ENCODE measurements at regions not wholly inside any gene's neighbourhood (a gene's known extent, or its start where the extent isn't known, plus 50 kb on each side); places are given as distances from the start of the nearest gene placed in this dataset.
A peak's percentile ranks its signal among the peaks of the same experiment; 100 is the strongest.
"Not testable (repeated sequence)": the region's sequence is repeated elsewhere in the genome, so short reads cannot be mapped to it uniquely, and the experiment has no call there.

DNA sequence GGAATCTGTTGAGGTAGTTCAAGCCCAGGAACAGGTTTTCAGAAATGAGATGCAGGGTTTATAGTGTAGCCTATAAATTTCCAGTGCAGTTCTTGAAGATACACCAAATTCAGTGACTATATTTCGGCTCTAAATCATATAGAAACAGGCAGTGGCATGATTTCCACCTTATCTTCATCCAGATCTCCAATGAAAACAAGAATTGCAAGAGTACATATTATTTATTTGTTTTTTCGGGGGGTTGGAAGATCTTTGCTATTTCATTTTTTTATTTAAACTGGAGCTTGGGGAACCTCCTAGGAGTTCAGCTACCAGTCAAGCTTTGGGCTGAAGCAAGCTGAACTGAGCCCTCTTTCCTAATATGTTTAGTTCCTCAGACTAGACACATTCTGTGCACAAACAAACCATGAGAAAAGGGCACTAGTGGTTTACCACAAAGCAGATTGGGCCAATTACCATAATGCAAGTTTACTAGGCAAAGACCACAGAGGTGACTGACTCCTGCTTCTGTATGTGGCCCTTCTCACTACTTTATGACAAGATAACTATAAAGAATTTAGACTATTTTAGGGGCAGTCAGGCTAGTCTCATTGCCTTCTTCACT is 68.5 kb downstream of the RGS2 start:
- Histone ChIP-seq H3K4me1 (ENCODE audit: control insufficient read depth in 2 of 2, insufficient read depth in 2 of 2, low read length in 2 of 2) (no peaks in the 10 kb centered on the region), H3K4me3 (ENCODE audit: low read length) (no peak overlapping the region), H3K27ac (ENCODE audit: low read depth, low read length) (no peak overlapping the region), H3K36me3 (ENCODE audit: control insufficient read depth in 2 of 3, insufficient read depth in 3 of 3, low read length in 3 of 3) (no peaks in the 10 kb centered on the region), H3K9me3 (ENCODE audit: control insufficient read depth in 2 of 3, low read length in 3 of 3) (no peaks in the 10 kb centered on the region), H3K27me3 (ENCODE audit: control insufficient read depth in 2 of 2, insufficient read depth in 2 of 2, low read length in 2 of 2) (no peaks in the 10 kb centered on the region)
- DNase-seq: no peak
- ChIA-PET POLR2A (no interaction called here), CTCF (no interaction called here)
- Mint-ChIP-seq H3K4me3 (no peak overlapping the region), H3K27me3 (peaks cover 0 to 19% (median 16%) of the 10 kb centered on the region in 5 donors), H3K36me3 (peaks cover 0 to 5% (median 0%) of the 10 kb centered on the region in 5 donors), H3K27ac (no peak overlapping the region), H3K4me1 (peaks cover 0 to 4% (median 0%) of the 10 kb centered on the region in 7 donors), H3K9me3 (peaks cover 0 to 2% (median 0%) of the 10 kb centered on the region in 11 donors)
- peak; percentile 79 for ATAC-seq
- intact Hi-C loops (cut with micrococcal nuclease): no loop called here

DNA sequence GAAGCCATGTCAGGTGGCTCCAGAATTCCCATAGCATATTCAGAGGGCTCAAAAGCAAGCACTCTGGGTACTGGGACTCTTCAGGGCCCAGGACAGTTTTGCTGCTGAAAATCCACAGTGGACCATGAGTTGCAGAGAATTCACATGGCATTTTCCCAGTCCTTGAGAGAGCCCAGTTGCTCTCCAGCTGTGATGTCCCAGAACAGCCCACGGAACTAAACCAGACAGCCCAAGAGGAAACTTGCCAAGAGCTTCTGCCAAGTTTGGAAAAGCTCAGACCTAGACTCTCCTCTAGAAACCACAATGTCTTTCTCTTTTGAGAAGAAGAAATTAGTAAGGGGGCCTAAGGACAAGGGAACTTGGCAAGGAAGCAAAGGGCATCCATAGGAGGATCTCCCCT is 69.4 kb downstream of the RGS2 start:
- H3K4me3 ChIP-seq (ENCODE audit: low read length): no peak overlapping the region
- intact Hi-C loops (cut with micrococcal nuclease): no loop called here
- POLR2A ChIA-PET: no interaction called here

DNA sequence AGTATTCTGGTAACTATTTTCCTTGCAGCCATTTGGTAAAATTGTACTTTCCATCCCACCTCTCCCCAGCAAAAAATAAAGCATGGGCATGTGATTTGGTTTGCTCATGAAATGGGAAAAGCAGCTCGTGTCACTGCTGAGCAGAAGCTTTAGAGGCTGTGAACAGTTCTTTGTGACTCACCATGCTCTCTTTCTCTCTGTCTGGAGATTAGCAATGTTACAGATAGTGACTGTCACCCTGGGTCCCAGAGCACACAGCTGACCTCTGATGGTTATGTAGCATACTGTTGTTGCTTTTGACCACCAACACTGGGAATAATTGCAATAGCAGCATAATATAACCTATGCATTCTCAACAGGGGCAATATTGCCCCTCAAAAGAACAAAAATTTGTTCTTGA is 70.6 kb downstream of the RGS2 start:
- DNase-seq (no peak), ATAC-seq (peak; percentile 77)
- Histone ChIP-seq H3K27me3 (ENCODE audit: control insufficient read depth in 2 of 2, insufficient read depth in 2 of 2, low read length in 2 of 2) (no peaks in the 10 kb centered on the region), H3K9me3 (ENCODE audit: control insufficient read depth in 2 of 3, low read length in 3 of 3) (no peaks in the 10 kb centered on the region), H3K27ac (ENCODE audit: low read depth, low read length) (no peak overlapping the region), H3K4me3 (ENCODE audit: low read length) (no peak overlapping the region), H3K4me1 (ENCODE audit: control insufficient read depth in 2 of 2, insufficient read depth in 2 of 2, low read length in 2 of 2) (no peaks in the 10 kb centered on the region), H3K36me3 (ENCODE audit: control insufficient read depth in 2 of 3, insufficient read depth in 3 of 3, low read length in 3 of 3) (no peaks in the 10 kb centered on the region)
- ChIA-PET POLR2A (no interaction called here), CTCF (no interaction called here)
- peaks cover 0 to 4% (median 0%) of the 10 kb centered on the region in 7 donors for H3K4me1 Mint-ChIP-seq
- no peak overlapping the region for H3K4me3 Mint-ChIP-seq
- peaks cover 0 to 5% (median 0%) of the 10 kb centered on the region in 5 donors for H3K36me3 Mint-ChIP-seq
- H3K9me3 Mint-ChIP-seq: peaks cover 0 to 2% (median 0%) of the 10 kb centered on the region in 11 donors
- intact Hi-C loops (cut with micrococcal nuclease): no loop called here
- H3K27ac Mint-ChIP-seq: no peak overlapping the region
- H3K27me3 Mint-ChIP-seq: peaks cover 0 to 16% (median 14%) of the 10 kb centered on the region in 5 donors

More for the DNA sequence above, 69.4 kb downstream of the RGS2 start:
- no peaks in the 10 kb centered on the region for H3K9me3 ChIP-seq (ENCODE audit: control insufficient read depth in 2 of 3, low read length in 3 of 3)
- Mint-ChIP-seq H3K27ac (no peak overlapping the region), H3K4me3 (no peak overlapping the region), H3K36me3 (peaks cover 0 to 5% (median 0%) of the 10 kb centered on the region in 5 donors), H3K4me1 (peaks cover 0 to 4% (median 0%) of the 10 kb centered on the region in 7 donors), H3K27me3 (peaks cover 0 to 19% (median 16%) of the 10 kb centered on the region in 5 donors), H3K9me3 (peaks cover 0 to 2% (median 0%) of the 10 kb centered on the region in 11 donors)
- CTCF ChIA-PET: no interaction called here
- H3K27ac ChIP-seq (ENCODE audit: low read depth, low read length): no peak overlapping the region
- no peaks in the 10 kb centered on the region for H3K36me3 ChIP-seq (ENCODE audit: control insufficient read depth in 2 of 3, insufficient read depth in 3 of 3, low read length in 3 of 3)
- no peaks in the 10 kb centered on the region for H3K27me3 ChIP-seq (ENCODE audit: control insufficient read depth in 2 of 2, insufficient read depth in 2 of 2, low read length in 2 of 2)
- H3K4me1 ChIP-seq (ENCODE audit: control insufficient read depth in 2 of 2, insufficient read depth in 2 of 2, low read length in 2 of 2): no peaks in the 10 kb centered on the region
- ATAC-seq: no peak
- DNase-seq: no peak

DNA sequence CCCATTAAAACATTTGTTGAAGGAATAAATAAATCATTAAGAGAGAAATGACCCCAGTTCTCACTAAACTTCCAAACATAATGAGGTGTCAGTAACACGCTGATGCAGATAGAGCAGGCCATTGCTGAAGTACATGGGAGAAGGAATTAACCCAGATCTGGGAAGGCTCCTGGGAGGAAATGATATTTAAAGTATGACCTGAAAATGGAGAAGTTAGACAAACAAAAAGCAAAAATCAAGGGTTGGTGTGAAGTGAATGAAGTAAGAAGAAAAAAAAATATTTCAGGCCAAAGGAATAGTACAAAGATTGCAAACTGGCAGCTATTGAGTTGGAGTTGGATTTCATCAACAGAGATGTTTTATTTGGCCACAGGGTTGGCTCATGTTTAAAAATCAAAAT is 71.4 kb downstream of the RGS2 start:
- H3K9me3 ChIP-seq (ENCODE audit: control insufficient read depth in 2 of 3, low read length in 3 of 3): no peaks in the 10 kb centered on the region
- ChIA-PET POLR2A (no interaction called here), CTCF (no interaction called here)
- Mint-ChIP-seq H3K27ac (no peak overlapping the region), H3K4me3 (no peak overlapping the region), H3K9me3 (peaks cover 0 to 2% (median 0%) of the 10 kb centered on the region in 11 donors), H3K4me1 (peaks cover 0 to 4% (median 0%) of the 10 kb centered on the region in 7 donors), H3K36me3 (peaks cover 0 to 5% (median 0%) of the 10 kb centered on the region in 5 donors), H3K27me3 (peaks cover 0 to 16% (median 8%) of the 10 kb centered on the region in 5 donors)
- intact Hi-C loops (cut with micrococcal nuclease): no loop called here
- ATAC-seq (no peak), DNase-seq (no peak)
- no peak overlapping the region for H3K27ac ChIP-seq (ENCODE audit: low read depth, low read length)
- H3K4me1 ChIP-seq (ENCODE audit: control insufficient read depth in 2 of 2, insufficient read depth in 2 of 2, low read length in 2 of 2): no peaks in the 10 kb centered on the region
- no peaks in the 10 kb centered on the region for H3K27me3 ChIP-seq (ENCODE audit: control insufficient read depth in 2 of 2, insufficient read depth in 2 of 2, low read length in 2 of 2)
- no peak overlapping the region for H3K4me3 ChIP-seq (ENCODE audit: low read length)
- no peaks in the 10 kb centered on the region for H3K36me3 ChIP-seq (ENCODE audit: control insufficient read depth in 2 of 3, insufficient read depth in 3 of 3, low read length in 3 of 3)

DNA sequence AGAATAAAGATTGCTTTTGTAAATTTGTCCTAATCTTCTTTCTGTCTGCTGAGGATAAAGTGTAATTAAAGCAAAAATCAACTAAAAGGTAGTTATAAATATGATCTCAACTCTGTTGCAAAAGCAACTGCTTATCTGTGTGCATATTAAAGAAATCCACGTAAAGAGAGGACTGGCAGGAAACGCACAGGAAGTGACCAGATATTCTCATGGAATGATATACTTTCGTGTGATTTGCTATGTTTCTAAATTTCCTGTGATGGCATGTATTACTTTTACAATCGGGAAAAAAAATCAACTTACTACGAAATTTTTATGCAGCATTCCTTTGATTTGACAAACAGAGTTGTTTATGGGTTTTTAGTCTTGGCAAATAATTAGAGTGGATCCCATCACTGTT is 75.4 kb downstream of the RGS2 start:
- H3K4me3 ChIP-seq (ENCODE audit: low read length): no peak overlapping the region
- DNase-seq (no peak), ATAC-seq (no peak)
- H3K27me3 Mint-ChIP-seq: peaks cover 0 to 6% (median 0%) of the 10 kb centered on the region in 5 donors
- intact Hi-C loops (cut with micrococcal nuclease): no loop called here
- H3K4me1 ChIP-seq (ENCODE audit: control insufficient read depth in 2 of 2, insufficient read depth in 2 of 2, low read length in 2 of 2): no peaks in the 10 kb centered on the region
- H3K27ac ChIP-seq (ENCODE audit: low read depth, low read length): no peak overlapping the region
- peaks cover 0 to 5% (median 0%) of the 10 kb centered on the region in 5 donors for H3K36me3 Mint-ChIP-seq
- H3K27me3 ChIP-seq (ENCODE audit: control insufficient read depth in 2 of 2, insufficient read depth in 2 of 2, low read length in 2 of 2): no peaks in the 10 kb centered on the region
- no peak overlapping the region for H3K4me3 Mint-ChIP-seq
- no peaks in the 10 kb centered on the region for H3K9me3 ChIP-seq (ENCODE audit: control insufficient read depth in 2 of 3, low read length in 3 of 3)
- H3K9me3 Mint-ChIP-seq: peaks cover 0 to 2% (median 0%) of the 10 kb centered on the region in 11 donors
- no peak overlapping the region for H3K27ac Mint-ChIP-seq
- no peaks in the 10 kb centered on the region for H3K36me3 ChIP-seq (ENCODE audit: control insufficient read depth in 2 of 3, insufficient read depth in 3 of 3, low read length in 3 of 3)
- CTCF ChIA-PET: no interaction called here
- POLR2A ChIA-PET: no interaction called here
- peaks cover 0 to 1% (median 0%) of the 10 kb centered on the region in 7 donors for H3K4me1 Mint-ChIP-seq

DNA sequence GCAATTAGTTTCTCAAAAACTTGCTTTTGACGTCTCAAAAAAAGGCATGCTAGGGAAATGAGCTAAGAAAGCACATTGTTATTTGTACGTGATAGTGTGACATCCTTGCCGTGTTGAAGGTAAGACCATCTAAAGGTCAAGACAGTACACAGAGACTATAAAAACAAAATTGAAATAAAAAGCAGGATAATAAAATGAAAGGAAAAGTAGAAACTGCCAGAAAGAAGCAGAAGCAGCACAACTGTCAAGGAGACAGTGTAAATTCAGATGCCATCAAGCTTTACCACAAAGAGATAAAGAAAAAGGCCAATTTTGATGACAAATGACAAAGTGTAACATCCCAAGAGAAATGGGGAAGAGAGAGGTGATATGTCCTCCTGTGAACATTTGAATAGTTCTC is 76.5 kb downstream of the RGS2 start:
- POLR2A ChIA-PET, H3K27ac Mint-ChIP-seq: not testable (repeated sequence)
- peak; percentile 38 for ATAC-seq

DNA sequence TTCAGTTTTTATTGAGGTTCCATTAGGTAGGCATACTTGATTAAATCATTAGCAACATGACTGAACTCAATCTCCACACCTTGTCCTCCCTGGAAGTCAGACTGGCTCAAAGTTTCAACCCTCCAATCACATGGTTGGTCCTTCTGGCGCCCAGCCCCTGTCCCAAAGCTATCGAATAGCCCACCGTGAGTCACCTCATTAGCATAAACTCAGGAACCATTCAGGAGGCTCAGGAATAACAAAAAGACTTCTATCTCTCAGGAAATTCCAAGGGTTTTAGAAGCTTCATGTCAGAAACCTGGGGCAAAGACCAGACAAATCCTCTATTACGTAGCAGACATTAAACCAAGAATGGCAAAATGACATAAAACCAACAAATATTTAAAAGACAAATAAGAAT is 78.6 kb downstream of the RGS2 start:
- Mint-ChIP-seq H3K9me3 (no peaks in the 10 kb centered on the region), H3K4me1 (peaks cover 0 to 1% (median 0%) of the 10 kb centered on the region in 7 donors), H3K36me3 (no peaks in the 10 kb centered on the region), H3K27ac (no peak overlapping the region), H3K27me3 (no peaks in the 10 kb centered on the region), H3K4me3 (no peak overlapping the region)
- CTCF ChIA-PET: no interaction called here
- ATAC-seq (no peak), DNase-seq (no peak)
- no peak overlapping the region for H3K27ac ChIP-seq (ENCODE audit: low read depth, low read length)
- H3K9me3 ChIP-seq (ENCODE audit: control insufficient read depth in 2 of 3, low read length in 3 of 3): no peaks in the 10 kb centered on the region
- no peaks in the 10 kb centered on the region for H3K4me1 ChIP-seq (ENCODE audit: control insufficient read depth in 2 of 2, insufficient read depth in 2 of 2, low read length in 2 of 2)
- H3K27me3 ChIP-seq (ENCODE audit: control insufficient read depth in 2 of 2, insufficient read depth in 2 of 2, low read length in 2 of 2): no peaks in the 10 kb centered on the region
- intact Hi-C loops (cut with micrococcal nuclease): no loop called here
- POLR2A ChIA-PET: no interaction called here
- no peaks in the 10 kb centered on the region for H3K36me3 ChIP-seq (ENCODE audit: control insufficient read depth in 2 of 3, insufficient read depth in 3 of 3, low read length in 3 of 3)
- H3K4me3 ChIP-seq (ENCODE audit: low read length): no peak overlapping the region

More for the DNA sequence above, 76.5 kb downstream of the RGS2 start:
- CTCF ChIA-PET; intact Hi-C loops (cut with micrococcal nuclease); H3K4me1 Mint-ChIP-seq; H3K9me3 ChIP-seq (ENCODE audit: control insufficient read depth in 2 of 3, low read length in 3 of 3); H3K4me3 Mint-ChIP-seq; H3K27me3 ChIP-seq (ENCODE audit: control insufficient read depth in 2 of 2, insufficient read depth in 2 of 2, low read length in 2 of 2); H3K36me3 ChIP-seq (ENCODE audit: control insufficient read depth in 2 of 3, insufficient read depth in 3 of 3, low read length in 3 of 3); DNase-seq; H3K36me3 Mint-ChIP-seq; H3K4me3 ChIP-seq (ENCODE audit: low read length); H3K27ac ChIP-seq (ENCODE audit: low read depth, low read length); H3K4me1 ChIP-seq (ENCODE audit: control insufficient read depth in 2 of 2, insufficient read depth in 2 of 2, low read length in 2 of 2); H3K27me3 Mint-ChIP-seq; H3K9me3 Mint-ChIP-seq: not testable (repeated sequence)

Measured in naive thymus-derived CD4-positive, alpha-beta T cell (primary cell).